ENCODE measurements at regions not wholly inside any gene's neighbourhood (a gene's known extent, or its start where the extent isn't known, plus 50 kb on each side); places are given as distances from the start of the nearest gene placed in this dataset.

GRCh38 chr14:87687420-87687819, 305.6 kb downstream of the GALC start:
- TF ChIP-seq USF2 (IDR thresholded peaks at IDR 0.05; ENCODE audit: low read depth, low read length) (no peak), CTCF (conservative IDR thresholded peaks at IDR 0.05; ENCODE audit: low read depth, low read length) (no peak), POLR2A (IDR thresholded peaks at IDR 0.05; ENCODE audit: low read depth, low read length) (no peak), CEBPB (IDR thresholded peaks at IDR 0.05; ENCODE audit: low read depth, low read length) (no peak), MAZ (IDR thresholded peaks at IDR 0.05; ENCODE audit: borderline replicate concordance, low read depth, low read length) (no peak), RAD21 (IDR thresholded peaks at IDR 0.05; ENCODE audit: low read length) (no peak), SMC3 (IDR thresholded peaks at IDR 0.05; ENCODE audit: low read depth, low read length) (no peak), MAFK (IDR thresholded peaks at IDR 0.05; ENCODE audit: low read depth, low read length) (no peak), RCOR1 (IDR thresholded peaks at IDR 0.05; ENCODE audit: insufficient replicate concordance, low read length) (no peak), RFX5 (IDR thresholded peaks at IDR 0.05; ENCODE audit: low read depth, low read length) (no peak), CHD1 (IDR thresholded peaks at IDR 0.05; ENCODE audit: low read depth, low read length) (no peak), ELK1 (IDR thresholded peaks at IDR 0.05; ENCODE audit: borderline replicate concordance, low read depth, low read length) (no peak), MXI1 (IDR thresholded peaks at IDR 0.05; ENCODE audit: borderline replicate concordance, low read depth, low read length) (no peak)

Data from IMR-90 (cell line).